AG10803 (cell line): ENCODE measurements at regions not wholly inside any gene's neighbourhood (a gene's known extent, or its start where the extent isn't known, plus 50 kb on each side); places are given as distances from the start of the nearest gene placed in this dataset.
"Not testable (repeated sequence)": the region's sequence is repeated elsewhere in the genome, so short reads cannot be mapped to it uniquely, and the experiment has no call there.

Experiments
- DNase-seq: peaks from one replicate; pipeline ENCODE4 v3.0.0; 2010; ENCODE audit warnings: low read depth
- H3K4me3 ChIP-seq: 2 replicates; pipeline ENCODE4 v1.5.1; 2011; ENCODE audit warnings: mild to moderate bottlenecking, low read length, control low read depth
- CTCF ChIP-seq: conservative IDR thresholded peaks from 2 replicates; pipeline ENCODE4 v1.5.1; 2011; ENCODE audit warnings: mild to moderate bottlenecking, low read length, control low read depth, inconsistent platforms

GRCh38 chr5:84450617-84451414 lies 66.1 kb upstream of the EDIL3 start:
- no peak overlapping the region for H3K4me3 ChIP-seq
- peak; percentile 52 for TF ChIP-seq CTCF
- DNase-seq, result peak; percentile 4

GRCh38 chr5:84445049-84445685 lies 60.5 kb upstream of the EDIL3 start:
- no peak for TF ChIP-seq CTCF
- no peak for DNase-seq
- no peak overlapping the region for H3K4me3 ChIP-seq

GRCh38 chr5:84438456-84438855 lies 53.8 kb upstream of the EDIL3 start:
- no peak overlapping the region for H3K4me3 ChIP-seq
- TF ChIP-seq CTCF, result no peak
- DNase-seq, result no peak

GRCh38 chr5:84437673-84438315 lies 53.1 kb upstream of the EDIL3 start:
- no peak for TF ChIP-seq CTCF
- peak; percentile 61 for DNase-seq
- no peak overlapping the region for H3K4me3 ChIP-seq

- no peak overlapping the region for H3K4me3 ChIP-seq
- no peak for DNase-seq
- TF ChIP-seq CTCF, result no peak
These were observed 52.2 kb upstream of the EDIL3 start for GRCh38 chr5:84436866-84437265.

GRCh38 chr5:84435861-84436346 lies 51.2 kb upstream of the EDIL3 start:
- H3K4me3 ChIP-seq, result not testable (repeated sequence)
- DNase-seq, result peak; percentile 8
